Suprapubic skin (tissue), 4 donors: ENCODE measurements at regions not wholly inside any gene's neighbourhood (a gene's known extent, or its start where the extent isn't known, plus 50 kb on each side); places are given as distances from the start of the nearest gene placed in this dataset.
A peak's percentile ranks its signal among the peaks of the same experiment; 100 is the strongest.
"Not testable (repeated sequence)": the region's sequence is repeated elsewhere in the genome, so short reads cannot be mapped to it uniquely, and the experiment has no call there.

ENCODE experiments used
- DNase-seq, 2 donors: peaks; one replicate each; pipeline ENCODE4 v3.0.0-alpha.2; 2019; ENCODE audit warnings: low spot score in 2 of 2
- H3K27ac ChIP-seq: fragments of 200-600 bp; sonication (generic); one replicate; pipeline ENCODE4 v1.5.1; 2019
- H3K27me3 ChIP-seq: fragments of 200-600 bp; sonication (generic); one replicate; pipeline ENCODE4 v1.5.1; 2019
- H3K36me3 ChIP-seq: fragments of 200-600 bp; sonication (generic); one replicate; pipeline ENCODE4 v1.5.1; 2019
- H3K4me1 ChIP-seq: fragments of 200-600 bp; sonication (generic); one replicate; pipeline ENCODE4 v1.5.1; 2019
- H3K4me3 ChIP-seq: fragments of 200-600 bp; sonication (generic); one replicate; pipeline ENCODE4 v1.5.1; 2019; ENCODE audit warnings: mild to moderate bottlenecking
- H3K9me3 ChIP-seq: fragments of 200-600 bp; sonication (generic); one replicate; pipeline ENCODE4 v1.5.1; 2019
- CTCF ChIP-seq, 2 donors: fragments of 200-600 bp in 1 of 2; fragments of 450-650 bp in 1 of 2; sonication (generic) in 1 of 2; IDR thresholded peaks; one replicate each; pipeline ENCODE4 v1.5.1; 2016 to 2019; ENCODE audit warnings: antibody characterized with exemption in 2 of 2, mild to moderate bottlenecking in 1 of 2, moderate library complexity in 1 of 2
- EP300 ChIP-seq: sonication (generic); formaldehyde crosslinking; IDR thresholded peaks from one replicate; pipeline ENCODE4 v1.6.1; 2017; ENCODE audit warnings: antibody characterized with exemption
- POLR2A ChIP-seq, 2 donors: fragments of 450-650 bp; IDR thresholded peaks; one replicate each; pipeline ENCODE4 v1.6.1; 2017; ENCODE audit warnings: antibody characterized with exemption in 2 of 2, mild to moderate bottlenecking in 2 of 2, moderate library complexity in 2 of 2
- POLR2AphosphoS5 ChIP-seq, 3 donors: sonication (generic); formaldehyde crosslinking; IDR thresholded peaks; one replicate each; pipeline ENCODE4 v1.6.1; 2017; ENCODE audit warnings: antibody characterized with exemption in 3 of 3
- WGBS: methylation state at CpG from one replicate; pipeline ENCODE4 v1.1.5; 2018; 5-methylcytosine and 5-hydroxymethylcytosine counted together

- TF ChIP-seq EP300 (no peak), POLR2AphosphoS5 (IDR thresholded peaks at IDR 0.05) (no peak), CTCF (IDR thresholded peaks at IDR 0.05) (no peak)
- Histone ChIP-seq H3K27ac (no peak overlapping the region), H3K27me3 (no peaks in the 10 kb centered on the region), H3K36me3 (no peaks in the 10 kb centered on the region), H3K4me1 (no peaks in the 10 kb centered on the region), H3K9me3 (peaks cover 60% of the 10 kb centered on the region), H3K4me3 (no peak overlapping the region)
- 75% methylated on average over 44 of the region's 44 CpGs for WGBS
- peak in 1 of 2 donors; percentile 81 for DNase-seq
Measured at GRCh38 chr21:9767592-9768375, 753.6 kb upstream of the TPTE start.

- not testable (repeated sequence) for H3K36me3 ChIP-seq, H3K27me3 ChIP-seq, H3K4me3 ChIP-seq, H3K4me1 ChIP-seq, H3K27ac ChIP-seq
- H3K9me3 ChIP-seq, result peaks cover 53% of the 10 kb centered on the region
- DNase-seq, result peak in 1 of 2 donors; percentile 73
- WGBS, result 84% methylated on average over 21 of the region's 21 CpGs
Measured at GRCh38 chr21:9768376-9769130, 752.8 kb upstream of the TPTE start.

GRCh38 chr21:9769131-9769498 is 752.3 kb upstream of the TPTE start:
- H3K4me1 ChIP-seq, H3K27ac ChIP-seq, DNase-seq, H3K27me3 ChIP-seq, H3K36me3 ChIP-seq, H3K4me3 ChIP-seq: not testable (repeated sequence)
- H3K9me3 ChIP-seq, result peaks cover 51% of the 10 kb centered on the region
- WGBS, result 79% methylated on average over 9 of the region's 9 CpGs

- not testable (repeated sequence) for H3K4me3 ChIP-seq, H3K27ac ChIP-seq, H3K4me1 ChIP-seq, H3K27me3 ChIP-seq, H3K36me3 ChIP-seq
- H3K9me3 ChIP-seq, result peaks cover 55% of the 10 kb centered on the region
- peak in 1 of 2 donors; percentile 72 for DNase-seq
- WGBS, result 74% methylated on average over 17 of the region's 17 CpGs
Measured at GRCh38 chr21:9769718-9770690, 751.4 kb upstream of the TPTE start.

GRCh38 chr21:9771466-9772347 is 749.7 kb upstream of the TPTE start:
- peak in 1 of 2 donors; percentile 76 for DNase-seq
- 69% methylated on average over 17 of the region's 17 CpGs for WGBS
- H3K36me3 ChIP-seq, H3K4me3 ChIP-seq, H3K27me3 ChIP-seq, H3K4me1 ChIP-seq, H3K27ac ChIP-seq: not testable (repeated sequence)
- peaks cover 59% of the 10 kb centered on the region for H3K9me3 ChIP-seq

- no peaks in the 10 kb centered on the region for H3K36me3 ChIP-seq
- H3K27me3 ChIP-seq, result no peaks in the 10 kb centered on the region
- H3K9me3 ChIP-seq, result peaks cover 58% of the 10 kb centered on the region
- no peak overlapping the region for H3K27ac ChIP-seq
- peak in 1 of 2 donors; percentile 80 for DNase-seq
- no peak for TF ChIP-seq POLR2A (IDR thresholded peaks at IDR 0.05)
- TF ChIP-seq POLR2AphosphoS5 (IDR thresholded peaks at IDR 0.05), result no peak
- TF ChIP-seq EP300, result no peak
- no peak for TF ChIP-seq CTCF (IDR thresholded peaks at IDR 0.05)
- no peak overlapping the region for H3K4me3 ChIP-seq
- no peaks in the 10 kb centered on the region for H3K4me1 ChIP-seq
- 59% methylated on average over 6 of the region's 6 CpGs for WGBS
Measured at GRCh38 chr21:9772348-9772672, 749.1 kb upstream of the TPTE start.

- peaks cover 51% of the 10 kb centered on the region for H3K9me3 ChIP-seq
- peak in 1 of 2 donors; percentile 76 for DNase-seq
- H3K27me3 ChIP-seq, H3K36me3 ChIP-seq, H3K4me3 ChIP-seq, H3K27ac ChIP-seq, H3K4me1 ChIP-seq: not testable (repeated sequence)
- WGBS, result 72% methylated on average over 8 of the region's 8 CpGs
Measured at GRCh38 chr21:9772877-9773420, 748.4 kb upstream of the TPTE start.
